Lower leg skin (tissue), 4 donors: ENCODE measurements at regions not wholly inside any gene's neighbourhood (a gene's known extent, or its start where the extent isn't known, plus 50 kb on each side); places are given as distances from the start of the nearest gene placed in this dataset.
A peak's percentile ranks its signal among the peaks of the same experiment; 100 is the strongest.

Experiments used
- DNase-seq, 2 donors: peaks; one replicate each; pipeline ENCODE4 v3.0.0-alpha.2; 2019; ENCODE audit warnings: low spot score in 2 of 2
- H3K4me3 ChIP-seq: fragments of 200-600 bp; sonication (generic); 2 replicates; pipeline ENCODE4 v1.5.1; 2017; ENCODE audit warnings: mild to moderate bottlenecking, low read depth; ENCODE audit not compliant: poor library complexity, severe bottlenecking
- POLR2A ChIP-seq, 2 donors: fragments of 450-650 bp; IDR thresholded peaks; one replicate each; pipeline ENCODE4 v1.6.1; 2016 to 2017; ENCODE audit warnings: antibody characterized with exemption in 2 of 2, mild to moderate bottlenecking in 1 of 2, moderate library complexity in 1 of 2
- WGBS, 2 donors: methylation state at CpG; one replicate each; pipeline ENCODE4 v1.1.5; 2018; 5-methylcytosine and 5-hydroxymethylcytosine counted together
- intact Hi-C: fragments of 100-400 bp; cut with DNase I; formaldehyde crosslinking; loops from one replicate; pipeline ENCODE4 v1.15.0; 2023; ENCODE audit warnings: low total_unique reads
- TF ChIP-seq, protein P1 (sequence below), 3 donors: fragments of 450-650 bp; IDR thresholded peaks; one replicate each; pipeline ENCODE4 v1.5.1; 2016; ENCODE audit warnings: antibody characterized with exemption in 3 of 3, mild to moderate bottlenecking in 3 of 3, moderate library complexity in 2 of 3

DNA sequence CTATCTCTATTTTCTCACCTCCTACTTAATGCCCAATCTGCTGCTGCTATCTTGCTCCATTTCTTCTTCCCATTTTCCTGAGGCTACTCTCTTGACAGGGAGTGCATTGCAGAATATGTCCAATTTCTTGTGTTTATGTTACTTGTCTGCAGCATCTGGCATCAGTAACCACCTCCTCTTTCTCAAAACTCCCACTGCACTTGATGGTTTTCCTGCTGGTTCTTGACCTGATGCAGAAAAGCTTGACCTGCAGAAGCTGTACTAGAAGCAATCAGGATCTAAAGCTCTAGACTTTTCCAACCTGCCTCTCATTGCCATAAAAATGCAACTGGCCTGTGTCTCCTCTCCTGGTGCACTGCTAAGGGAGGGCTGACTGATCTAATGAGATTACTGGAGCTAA is 287.8 kb downstream of the ZEB1 start:
- no peak for DNase-seq
- intact Hi-C loops: no loop called here
- TF ChIP-seq, protein P1, sequence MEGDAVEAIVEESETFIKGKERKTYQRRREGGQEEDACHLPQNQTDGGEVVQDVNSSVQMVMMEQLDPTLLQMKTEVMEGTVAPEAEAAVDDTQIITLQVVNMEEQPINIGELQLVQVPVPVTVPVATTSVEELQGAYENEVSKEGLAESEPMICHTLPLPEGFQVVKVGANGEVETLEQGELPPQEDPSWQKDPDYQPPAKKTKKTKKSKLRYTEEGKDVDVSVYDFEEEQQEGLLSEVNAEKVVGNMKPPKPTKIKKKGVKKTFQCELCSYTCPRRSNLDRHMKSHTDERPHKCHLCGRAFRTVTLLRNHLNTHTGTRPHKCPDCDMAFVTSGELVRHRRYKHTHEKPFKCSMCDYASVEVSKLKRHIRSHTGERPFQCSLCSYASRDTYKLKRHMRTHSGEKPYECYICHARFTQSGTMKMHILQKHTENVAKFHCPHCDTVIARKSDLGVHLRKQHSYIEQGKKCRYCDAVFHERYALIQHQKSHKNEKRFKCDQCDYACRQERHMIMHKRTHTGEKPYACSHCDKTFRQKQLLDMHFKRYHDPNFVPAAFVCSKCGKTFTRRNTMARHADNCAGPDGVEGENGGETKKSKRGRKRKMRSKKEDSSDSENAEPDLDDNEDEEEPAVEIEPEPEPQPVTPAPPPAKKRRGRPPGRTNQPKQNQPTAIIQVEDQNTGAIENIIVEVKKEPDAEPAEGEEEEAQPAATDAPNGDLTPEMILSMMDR (IDR thresholded peaks at IDR 0.05): no peak
- no peak for TF ChIP-seq POLR2A (IDR thresholded peaks at IDR 0.05)
- no peak overlapping the region for H3K4me3 ChIP-seq

DNA sequence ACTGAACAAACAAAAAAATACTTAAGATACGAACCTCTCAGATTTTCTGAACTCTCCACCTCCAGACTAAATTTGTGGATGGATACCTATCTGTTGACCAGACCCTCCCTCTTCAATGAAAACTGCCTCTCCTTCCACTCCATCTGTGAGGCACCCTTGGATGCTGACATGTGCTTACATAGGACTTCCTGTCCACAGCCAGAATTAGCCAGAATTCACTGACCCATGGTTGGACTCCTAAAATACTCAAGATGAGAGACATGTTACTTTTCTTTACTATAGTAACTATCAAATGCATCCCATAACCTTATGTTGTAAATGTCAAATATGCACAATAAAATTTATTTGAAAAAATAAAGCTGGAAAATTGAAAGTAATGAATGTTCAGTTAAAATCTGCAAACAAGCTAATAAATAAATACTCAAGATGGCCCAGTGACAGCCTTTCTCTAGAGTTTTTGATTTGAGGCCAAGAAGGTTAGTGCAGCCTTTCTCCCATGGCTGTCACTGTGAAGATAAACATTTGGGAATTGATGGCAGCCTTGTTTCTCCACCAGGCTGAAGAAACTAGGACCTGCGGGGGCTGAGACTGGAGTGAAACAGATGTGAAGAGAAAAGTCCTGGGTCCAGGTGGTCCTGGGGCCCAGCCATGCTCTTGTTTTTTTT is 287.0 kb downstream of the ZEB1 start:
- 74 to 83% methylated on average over 2 of the region's 2 CpGs for WGBS, 2 donors
- H3K4me3 ChIP-seq: no peak overlapping the region
- DNase-seq: no peak
- intact Hi-C loops: no loop called here
- TF ChIP-seq, protein P1 (IDR thresholded peaks at IDR 0.05): no peak
- no peak for TF ChIP-seq POLR2A (IDR thresholded peaks at IDR 0.05)

DNA sequence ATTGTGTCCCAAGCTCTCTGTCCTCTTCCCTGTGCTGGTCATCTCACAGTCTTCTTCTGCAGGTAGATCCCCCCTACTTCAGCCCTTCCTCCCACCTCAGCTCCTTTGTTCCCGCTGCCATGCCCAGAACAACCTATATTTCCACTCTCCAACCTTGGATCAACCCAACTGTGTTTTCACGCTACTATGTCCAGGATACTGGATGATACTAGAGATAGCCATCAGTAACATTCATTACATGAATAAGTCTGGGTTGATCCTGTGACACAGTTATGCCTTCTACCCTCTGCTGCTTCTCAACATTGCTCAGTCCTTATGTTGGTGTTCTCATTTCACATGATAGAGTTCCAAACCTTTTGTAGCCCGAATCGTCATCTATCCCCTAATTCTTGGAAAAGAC is 286.4 kb downstream of the ZEB1 start:
- TF ChIP-seq, protein P1 (IDR thresholded peaks at IDR 0.05): no peak
- no peak for TF ChIP-seq POLR2A (IDR thresholded peaks at IDR 0.05)
- intact Hi-C loops: no loop called here
- WGBS, 2 donors: 89 to 98% methylated on average over 4 of the region's 4 CpGs
- no peak overlapping the region for H3K4me3 ChIP-seq
- no peak for DNase-seq

DNA sequence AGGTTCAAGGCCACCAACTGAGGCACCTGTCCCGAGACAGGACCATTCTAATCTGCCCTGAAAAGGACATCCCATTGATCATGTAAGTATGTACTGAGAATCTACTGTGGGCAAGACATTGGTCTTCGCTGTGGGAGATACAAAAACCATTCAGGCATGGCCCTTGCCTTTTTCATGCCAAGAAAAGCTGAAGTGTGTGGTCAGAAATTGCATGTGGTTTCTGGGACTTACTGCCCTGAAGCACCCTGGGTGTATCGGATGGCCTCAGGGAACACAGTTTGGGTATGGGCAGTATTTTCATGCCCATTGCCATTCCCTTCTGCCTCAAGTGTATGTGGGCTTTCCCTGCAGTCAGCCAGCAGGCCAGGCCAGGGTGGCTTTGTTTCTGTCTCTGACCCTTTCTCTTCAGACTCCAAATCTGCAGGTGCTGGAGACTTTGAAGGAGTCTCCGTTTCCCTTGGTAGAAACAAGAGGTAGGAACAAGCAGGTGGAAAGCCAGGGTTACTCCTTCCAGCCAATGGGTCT is 285.7 kb downstream of the ZEB1 start:
- TF ChIP-seq POLR2A (IDR thresholded peaks at IDR 0.05): no peak
- TF ChIP-seq, protein P1 (IDR thresholded peaks at IDR 0.05): no peak
- WGBS, 2 donors: 88 to 94% methylated on average over 4 of the region's 4 CpGs
- intact Hi-C loops: no loop called here
- no peak overlapping the region for H3K4me3 ChIP-seq
- DNase-seq: no peak

DNA sequence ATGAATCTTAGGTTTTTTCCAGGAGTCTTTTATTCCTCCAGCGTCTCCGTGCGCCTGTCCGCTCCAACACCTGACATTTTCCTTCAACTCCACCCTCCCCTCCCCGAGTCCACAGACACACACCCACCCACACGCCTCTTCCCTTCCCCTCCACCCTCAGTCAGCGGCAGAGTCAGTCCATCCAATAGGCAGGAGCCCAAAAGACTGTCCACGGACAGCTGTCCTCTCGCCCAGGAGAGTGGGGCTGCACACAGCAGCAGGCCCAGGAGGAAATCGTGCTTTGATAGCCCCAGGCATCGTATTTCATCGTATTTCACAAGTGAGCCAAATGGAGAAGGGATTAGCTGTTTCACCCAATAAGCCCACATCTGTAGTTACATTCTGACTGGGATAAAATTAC is 285.1 kb downstream of the ZEB1 start:
- TF ChIP-seq, protein P1 (IDR thresholded peaks at IDR 0.05): no peak
- TF ChIP-seq POLR2A (IDR thresholded peaks at IDR 0.05): no peak
- H3K4me3 ChIP-seq: peak overlapping the region; percentile 24
- no peak for DNase-seq
- 32 to 45% methylated on average over 12 of the region's 12 CpGs for WGBS, 2 donors
- intact Hi-C loops: no loop called here
